Bone marrow (tissue), 2 donors: ENCODE measurements at regions not wholly inside any gene's neighbourhood (a gene's known extent, or its start where the extent isn't known, plus 50 kb on each side); places are given as distances from the start of the nearest gene placed in this dataset.

Source experiments
- DNase-seq, 2 donors: peaks; one replicate each; lab custom pipeline; 2025; lab: John Stamatoyannopoulos, UW

DNA sequence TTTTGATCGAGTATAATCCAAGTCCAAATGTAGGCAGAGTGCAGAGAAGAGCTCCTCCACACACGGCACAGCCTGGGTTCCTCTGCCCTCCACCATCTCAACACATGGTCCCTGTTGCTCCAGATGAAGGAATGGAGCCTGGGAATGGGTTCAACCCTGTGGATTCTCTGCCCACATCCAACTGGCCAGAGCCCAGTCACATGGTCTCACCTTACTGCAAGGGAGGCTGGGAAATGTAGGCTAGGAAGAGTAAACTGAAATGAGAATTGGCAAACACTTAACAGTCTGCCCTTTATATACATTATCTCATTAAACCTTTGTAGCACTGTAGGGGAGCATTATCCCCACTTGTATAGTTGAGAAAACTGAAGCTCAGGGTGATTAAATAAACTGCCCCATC, 60.1 kb upstream of the RAB4A start:
- DNase-seq = no peak

DNA sequence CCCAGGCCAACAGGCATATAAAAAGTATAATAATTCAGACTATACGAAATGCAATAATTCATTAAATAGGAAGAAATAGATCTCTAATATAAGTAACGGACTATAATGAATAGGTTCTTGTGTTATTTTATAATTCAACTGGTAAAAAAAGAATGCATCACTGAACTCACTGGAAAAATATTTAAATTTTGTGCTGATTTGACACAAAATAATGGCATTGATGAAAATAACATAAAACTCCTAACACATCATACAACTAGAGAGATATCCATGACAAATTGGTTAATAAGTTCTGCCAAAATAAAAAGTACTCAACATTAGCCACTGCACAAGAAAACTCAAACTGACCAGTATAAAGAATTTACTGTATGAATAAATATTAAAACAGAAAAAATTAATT, 57.1 kb upstream of the RAB4A start:
- DNase-seq = no peak

DNA sequence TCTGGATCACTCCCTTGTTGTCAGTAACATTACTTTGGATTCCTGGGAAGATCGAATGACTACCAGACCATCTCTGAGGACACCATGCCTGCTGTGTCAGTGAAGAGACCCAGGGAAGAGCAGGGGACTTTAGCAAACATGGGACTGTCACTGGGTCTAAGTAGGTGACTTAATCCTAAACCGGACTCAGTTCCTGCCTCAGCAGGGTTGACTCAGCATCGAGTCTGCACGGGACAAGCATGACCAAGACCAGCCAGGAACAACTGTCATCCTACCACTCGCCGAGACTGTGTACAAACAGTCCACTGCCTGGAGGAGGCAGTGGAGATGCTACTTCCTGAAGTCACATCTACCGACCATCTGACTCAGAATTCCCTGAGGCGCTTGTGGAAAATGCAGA, 53.2 kb upstream of the RAB4A start:
- DNase-seq = no peak

DNA sequence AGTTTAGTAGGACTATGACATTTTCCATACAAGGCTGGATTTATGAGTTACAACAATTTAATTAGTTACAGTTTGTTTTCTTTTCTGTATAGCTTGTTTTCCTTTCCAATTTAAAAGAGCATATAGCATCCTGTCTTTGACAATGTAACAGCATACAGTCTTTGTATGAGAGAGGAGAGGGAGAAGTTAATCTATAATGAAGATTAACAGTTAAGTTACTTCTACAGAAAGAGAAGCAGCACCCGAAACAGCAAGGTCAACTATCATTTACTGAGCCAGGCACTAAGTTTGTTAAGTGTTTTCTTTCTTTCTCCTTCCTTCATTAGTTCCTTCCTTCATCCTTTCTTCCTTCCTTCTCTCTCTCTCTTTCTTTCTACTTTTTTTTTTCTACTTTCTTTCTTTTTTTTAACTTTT, 52.3 kb upstream of the RAB4A start:
- DNase-seq = no peak

DNA sequence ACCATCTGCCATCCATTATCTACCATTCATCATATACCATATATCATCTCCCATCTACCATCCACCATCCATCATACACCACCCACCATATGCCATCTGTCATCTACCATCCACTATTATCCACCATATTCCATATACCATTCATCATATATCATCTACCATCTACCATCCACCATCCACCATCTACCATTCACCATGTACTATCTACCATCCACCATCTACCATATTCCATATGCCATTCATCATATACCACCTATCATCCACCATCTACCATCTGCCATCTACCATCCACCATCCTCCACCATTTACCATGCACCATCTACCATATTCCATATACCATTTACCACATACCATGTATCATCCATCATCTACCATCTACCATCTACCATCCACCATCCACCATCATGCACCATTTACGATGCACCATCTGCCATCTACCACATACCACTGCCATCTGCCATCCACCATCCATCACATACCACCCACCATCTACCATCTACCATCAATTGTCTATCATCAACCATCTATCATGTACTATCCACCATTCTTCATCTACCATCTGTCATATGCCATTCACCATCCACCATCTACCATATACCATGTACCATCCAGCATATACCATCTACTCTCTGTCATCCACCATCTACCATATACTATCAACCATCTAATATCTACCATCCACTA, 50.6 kb upstream of the RAB4A start:
- DNase-seq = no peak

DNA sequence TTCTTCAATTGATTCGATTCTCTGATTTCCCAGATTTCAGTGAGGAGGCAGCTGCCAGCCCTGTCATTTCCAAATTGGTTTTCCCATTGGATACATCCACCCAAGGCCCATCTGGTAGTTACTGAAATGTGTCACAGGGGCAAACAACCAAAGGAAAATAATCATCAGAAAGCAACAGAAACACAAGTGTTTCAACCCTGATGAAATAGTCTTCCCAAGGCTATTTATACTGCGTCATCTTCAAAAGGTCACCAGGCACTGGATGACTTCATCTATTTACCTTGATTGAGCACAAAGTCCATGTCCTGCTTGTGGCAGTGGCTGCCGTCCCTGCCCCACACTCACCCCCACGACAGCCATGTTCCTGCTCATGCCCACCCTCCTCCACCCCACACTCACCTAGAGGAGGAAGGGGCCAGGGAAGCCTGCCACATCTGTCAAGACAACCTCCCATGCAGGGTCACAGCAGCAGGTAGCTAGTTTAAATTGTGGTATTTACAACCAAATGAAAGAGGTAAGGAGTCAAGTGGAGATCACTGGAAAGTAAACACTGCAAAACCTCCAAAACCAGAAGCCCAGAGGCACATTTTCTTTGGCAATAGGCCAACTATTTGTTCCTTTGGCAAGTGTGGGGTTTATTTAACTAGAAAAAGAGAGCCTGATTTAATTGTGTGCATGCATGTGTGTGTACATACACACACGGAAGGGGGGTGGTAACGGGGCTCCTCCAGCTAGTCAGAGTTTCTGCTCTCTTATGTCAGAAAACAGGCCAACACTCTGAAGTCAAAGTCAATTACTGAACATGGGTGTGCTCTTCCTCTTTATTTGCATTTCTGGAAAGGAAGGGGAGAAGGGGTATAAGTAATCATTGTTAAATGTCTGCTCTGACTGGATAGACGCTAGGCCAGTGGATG, 49.5 kb upstream of the RAB4A start:
- DNase-seq = no peak
